GM18499 (cell line): ENCODE measurements at regions not wholly inside any gene's neighbourhood (a gene's known extent, or its start where the extent isn't known, plus 50 kb on each side); places are given as distances from the start of the nearest gene placed in this dataset.

Experiments
- ATAC-seq: cut with Tn5 transposase; IDR thresholded peaks from one replicate; pipeline ENCODE4 v1.9.1; 2021; ENCODE audit warnings: moderate number of reproducible peaks; ENCODE audit not compliant: insufficient read depth, unreplicated experiment

DNA sequence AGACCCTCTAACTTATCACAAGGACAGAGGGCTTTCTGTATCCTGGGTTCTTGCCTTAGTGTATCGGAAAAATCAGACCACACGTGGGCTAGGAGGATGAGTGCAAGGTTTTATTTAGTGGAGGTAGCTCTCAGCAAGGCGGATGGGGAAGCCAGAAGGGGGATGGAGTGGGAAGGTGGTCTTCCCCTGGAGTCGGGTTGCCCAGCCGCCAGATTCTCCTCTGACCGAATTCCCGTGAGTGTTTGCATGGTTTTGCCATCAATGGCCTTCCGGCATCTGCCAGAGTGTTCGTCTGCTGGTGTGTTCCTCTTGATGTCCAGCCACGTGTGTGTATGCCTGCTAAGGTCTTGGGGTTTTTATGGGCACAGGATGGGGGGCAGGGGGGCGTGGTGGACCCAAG is 1335.1 kb upstream of the SPRY2 start:
- ATAC-seq = no peak

GRCh38 chr13:81671064-81671463 is 1330.1 kb upstream of the SPRY2 start:
- no peak for ATAC-seq

GRCh38 chr13:81670048-81670447 is 1329.1 kb upstream of the SPRY2 start:
- no peak for ATAC-seq

GRCh38 chr13:81664872-81665271 is 1323.9 kb upstream of the SPRY2 start:
- no peak for ATAC-seq

DNA sequence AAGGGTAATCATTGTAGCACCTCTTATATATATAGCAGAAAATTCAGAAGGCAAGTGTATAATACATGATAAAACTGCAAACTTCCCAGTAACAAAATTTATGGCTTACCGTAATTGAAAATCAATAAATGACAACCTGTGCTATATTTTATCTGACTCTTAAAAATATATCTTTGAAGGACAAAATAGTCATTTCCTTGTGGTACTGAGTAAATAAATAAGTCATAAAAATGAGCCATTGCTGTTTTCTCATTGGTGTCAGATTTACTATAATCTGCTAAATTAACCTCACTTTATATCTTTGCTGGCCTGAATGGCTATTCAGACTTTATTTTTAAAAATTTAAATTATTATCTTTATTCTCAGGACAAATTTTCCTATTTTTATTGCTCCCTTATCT is 1319.1 kb upstream of the SPRY2 start:
- no peak for ATAC-seq

DNA sequence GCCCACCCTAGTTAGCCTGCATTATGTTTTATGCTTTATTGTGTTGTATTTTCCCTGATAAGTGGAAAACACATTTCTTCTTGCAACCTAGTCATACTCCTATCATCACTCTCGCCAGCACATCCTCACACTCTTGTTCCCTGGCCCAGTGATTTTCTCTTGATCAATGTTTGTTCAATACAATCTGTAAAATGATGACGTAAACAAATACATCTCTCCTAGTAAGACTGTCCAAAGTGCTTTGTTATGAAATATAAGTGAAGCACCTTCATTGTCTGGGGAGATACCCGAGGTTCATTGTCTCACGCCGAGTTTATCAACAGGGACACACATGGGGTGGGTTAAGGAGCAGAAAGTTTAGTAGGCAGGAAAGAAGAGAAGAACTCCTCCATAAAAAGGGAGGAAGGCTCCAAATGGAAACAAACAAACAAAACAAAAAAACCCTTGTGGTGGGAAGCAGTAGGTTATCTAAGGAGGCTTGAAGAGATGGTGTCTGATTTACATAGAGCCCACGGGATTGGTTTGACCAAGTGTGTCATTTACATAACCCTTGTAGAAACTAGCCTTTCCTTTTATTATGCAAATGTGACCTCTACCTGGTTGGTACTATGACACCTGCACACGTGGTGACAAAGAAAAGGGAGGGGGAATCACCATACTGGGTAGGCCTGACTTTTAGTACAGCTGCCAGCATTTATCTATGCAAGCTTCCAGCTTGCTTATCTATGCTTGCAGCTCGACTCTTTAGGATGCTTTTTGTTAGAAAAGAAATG is 1317.9 kb upstream of the SPRY2 start:
- ATAC-seq = no peak

DNA sequence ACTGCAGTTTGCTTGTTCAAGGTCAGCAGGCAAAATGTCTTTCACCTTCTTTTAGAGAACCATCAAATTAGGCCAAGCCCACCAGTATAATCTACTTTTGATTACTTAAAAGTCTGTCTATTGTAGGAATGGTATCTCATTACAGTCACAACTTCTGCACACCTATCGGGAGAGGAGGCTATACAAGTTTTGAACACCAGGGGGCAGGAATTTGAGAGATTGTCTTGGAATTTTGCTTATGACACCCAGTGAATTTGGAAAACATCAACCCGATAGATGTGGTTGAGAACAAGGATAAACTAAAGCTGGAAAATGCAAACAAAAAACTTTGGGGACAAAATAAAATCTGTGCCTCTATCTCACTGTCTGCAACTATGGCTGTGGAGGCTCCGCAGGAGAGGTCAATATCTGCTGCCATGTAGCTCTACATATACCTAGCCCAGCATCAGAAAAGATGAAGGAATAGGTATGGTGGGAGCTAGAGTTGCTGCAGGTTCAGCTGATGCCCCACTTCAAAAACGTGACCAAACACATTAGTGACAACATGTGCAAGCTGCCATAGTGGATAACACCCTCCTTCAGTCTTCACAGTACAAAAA is 1299.2 kb upstream of the SPRY2 start:
- no peak for ATAC-seq

DNA sequence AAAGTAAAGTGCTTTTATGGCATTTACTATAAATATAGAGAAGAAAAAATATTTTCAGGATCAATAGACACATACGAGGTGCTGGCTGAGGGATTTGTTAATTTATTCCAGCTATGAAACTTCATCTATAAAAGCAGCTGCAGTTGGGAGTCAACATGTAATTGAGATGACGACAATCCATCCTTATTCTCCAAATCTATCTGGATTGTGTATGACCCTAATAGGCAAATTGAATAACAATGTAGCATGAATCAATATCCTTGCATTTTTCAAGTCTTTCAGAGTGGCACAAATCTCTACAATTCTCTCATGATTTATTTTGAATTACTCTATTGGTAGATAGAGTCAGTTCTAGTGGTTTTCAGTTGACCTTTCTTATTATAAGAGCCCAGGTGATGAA is 1296.5 kb upstream of the SPRY2 start:
- no peak for ATAC-seq

DNA sequence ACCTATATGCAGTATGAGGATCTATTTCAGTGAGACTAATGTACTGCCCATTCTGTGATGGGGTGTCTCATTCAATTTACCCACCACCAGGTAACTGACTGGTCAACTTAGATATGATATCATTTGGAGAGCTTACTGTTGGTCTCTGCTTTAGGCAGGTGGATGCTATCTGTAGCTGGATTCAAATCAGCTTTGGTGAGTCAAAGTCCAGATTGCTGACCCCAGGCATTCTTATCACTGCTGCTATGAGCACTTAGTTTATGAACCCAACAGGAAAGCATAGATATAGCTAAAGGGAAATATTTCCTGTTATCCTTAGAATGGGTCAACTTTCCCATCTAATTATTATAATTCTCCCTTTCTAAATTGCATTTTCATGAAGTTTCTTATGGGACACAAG is 1295.2 kb upstream of the SPRY2 start:
- no peak for ATAC-seq

DNA sequence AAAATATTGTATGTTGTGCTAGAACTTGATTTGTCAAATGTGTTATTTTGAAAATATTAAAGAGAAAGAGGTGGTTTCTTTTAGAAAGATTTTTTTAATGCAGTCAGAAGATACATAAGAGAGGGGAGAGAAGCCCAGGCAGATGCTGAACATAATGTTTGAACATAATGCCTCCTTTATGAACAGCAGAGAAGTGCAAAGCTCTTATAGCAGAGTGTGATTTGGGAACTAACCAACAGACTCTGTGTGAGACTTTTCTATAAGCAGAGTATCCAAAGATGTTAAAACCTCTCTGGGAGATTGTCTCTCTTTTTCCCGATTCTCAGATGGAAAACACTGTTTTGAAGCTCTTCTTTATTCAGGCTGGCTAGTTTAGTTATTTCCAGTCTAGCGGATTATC is 1274.1 kb upstream of the SPRY2 start:
- no peak for ATAC-seq

DNA sequence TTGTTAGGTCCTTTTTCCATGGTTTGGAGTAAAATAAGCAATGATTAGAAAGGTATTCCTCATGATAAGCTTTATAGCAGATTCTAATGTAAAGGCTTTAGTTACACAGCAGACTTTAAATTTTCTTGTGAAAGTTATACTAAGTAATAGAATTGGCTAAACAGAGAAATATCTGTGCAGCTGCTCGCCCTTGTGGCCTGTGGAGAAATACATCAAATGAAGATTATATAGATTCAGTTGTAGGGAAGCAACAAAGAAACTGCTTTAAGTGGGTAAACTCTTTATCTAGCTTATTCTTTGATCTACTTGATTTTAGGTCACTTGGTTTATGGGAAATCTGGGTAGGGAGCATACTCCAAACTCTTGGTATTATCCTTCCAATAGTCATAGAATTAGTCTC is 1269.7 kb upstream of the SPRY2 start:
- no peak for ATAC-seq

DNA sequence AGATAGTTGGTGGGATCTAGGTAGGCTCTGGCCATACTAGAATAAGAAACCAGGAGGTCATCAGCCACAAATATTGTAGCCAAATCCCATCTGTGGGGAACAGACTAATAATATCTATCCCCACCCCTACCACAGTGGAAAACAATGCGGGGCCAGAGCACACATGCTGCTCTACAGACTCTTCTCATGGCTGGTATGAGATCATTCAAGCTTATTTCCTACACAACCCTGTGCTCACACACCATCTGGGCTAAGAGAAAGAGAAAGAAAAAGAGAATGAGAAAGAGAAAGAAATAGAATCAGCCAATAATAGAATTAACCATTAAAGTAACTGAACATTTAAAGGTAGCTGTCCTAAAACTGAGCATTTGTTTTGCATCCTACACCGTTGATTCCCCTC is 1268.4 kb upstream of the SPRY2 start:
- ATAC-seq = no peak

GRCh38 chr13:81606074-81606473 is 1265.1 kb upstream of the SPRY2 start:
- ATAC-seq = no peak

DNA sequence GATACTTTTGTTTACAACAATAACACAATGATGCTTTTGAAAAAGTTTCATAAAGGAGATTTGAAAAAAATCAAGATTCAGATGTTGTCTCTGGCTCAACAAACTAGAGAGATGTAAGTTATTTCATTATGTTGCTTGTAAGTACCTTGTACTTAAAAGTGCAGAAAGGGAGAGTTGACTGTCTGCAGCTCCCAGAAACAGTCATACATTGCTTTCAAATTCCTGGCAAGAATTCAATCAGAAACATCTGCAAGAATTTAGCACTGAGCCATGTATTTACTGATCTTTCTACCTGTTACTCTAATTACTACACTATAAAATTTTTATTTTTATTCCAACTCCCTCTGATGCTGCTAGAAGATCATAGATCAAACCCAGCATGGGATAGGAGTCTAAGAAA is 1261.3 kb upstream of the SPRY2 start:
- no peak for ATAC-seq

GRCh38 chr13:81597101-81597500 is 1256.2 kb upstream of the SPRY2 start:
- no peak for ATAC-seq

DNA sequence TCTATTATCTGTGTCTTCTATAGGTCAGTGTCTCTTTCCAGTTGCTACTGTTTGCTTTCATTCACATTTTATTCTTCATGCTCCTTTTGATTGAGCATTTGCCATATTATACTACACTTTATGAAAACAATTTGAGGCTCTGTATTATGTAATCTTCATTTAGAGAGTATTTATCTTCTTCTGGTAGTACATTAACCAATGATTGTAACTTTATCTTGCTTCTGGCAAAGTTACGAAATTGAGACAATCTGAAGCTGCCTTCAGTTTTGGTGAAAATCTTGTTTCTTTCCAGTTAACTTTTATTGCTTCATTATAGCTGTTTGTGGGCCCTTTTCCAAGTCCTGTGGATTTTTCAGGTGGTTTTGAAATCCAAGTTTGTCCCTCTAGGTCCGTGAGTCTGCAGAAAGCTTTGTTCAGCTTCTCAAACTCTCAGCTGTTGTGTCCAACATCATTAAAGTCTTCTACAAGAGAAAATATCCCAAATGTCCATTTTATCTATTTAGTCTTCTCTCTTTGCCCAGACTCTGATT is 1255.4 kb upstream of the SPRY2 start:
- no peak for ATAC-seq

DNA sequence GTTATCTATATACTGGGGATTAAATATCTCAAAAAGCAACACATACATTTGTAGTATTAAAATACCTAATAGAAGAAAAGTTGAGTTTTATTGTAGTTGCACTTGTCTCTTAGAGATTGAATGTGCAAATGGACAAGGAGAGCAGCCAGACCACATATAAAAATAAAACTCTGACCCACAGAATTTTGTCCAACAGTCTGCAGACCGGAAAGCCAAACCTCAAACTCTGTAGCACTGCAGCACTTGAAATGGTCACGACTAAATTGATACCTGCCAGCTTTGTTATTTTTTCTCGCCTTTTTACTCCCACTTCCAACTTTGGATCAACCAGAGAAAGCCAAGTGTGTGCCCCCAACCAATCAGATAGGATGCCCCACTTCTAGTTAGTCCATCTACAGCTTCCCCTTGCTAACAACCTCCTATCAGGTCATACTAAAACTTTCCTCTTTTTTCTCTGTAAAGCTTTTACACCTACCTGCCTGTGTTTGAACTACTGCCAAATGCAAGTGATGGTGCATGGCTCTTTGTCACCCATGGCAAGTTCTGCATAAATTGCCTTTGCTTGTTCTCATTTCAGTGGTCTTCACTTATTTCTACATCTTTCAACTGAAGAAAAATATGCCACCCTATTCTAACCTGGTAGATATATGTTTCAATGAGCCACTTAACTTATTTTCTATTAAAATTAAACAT is 1250.7 kb upstream of the SPRY2 start:
- no peak for ATAC-seq

GRCh38 chr13:81582381-81582780 is 1241.5 kb upstream of the SPRY2 start:
- ATAC-seq = no peak

DNA sequence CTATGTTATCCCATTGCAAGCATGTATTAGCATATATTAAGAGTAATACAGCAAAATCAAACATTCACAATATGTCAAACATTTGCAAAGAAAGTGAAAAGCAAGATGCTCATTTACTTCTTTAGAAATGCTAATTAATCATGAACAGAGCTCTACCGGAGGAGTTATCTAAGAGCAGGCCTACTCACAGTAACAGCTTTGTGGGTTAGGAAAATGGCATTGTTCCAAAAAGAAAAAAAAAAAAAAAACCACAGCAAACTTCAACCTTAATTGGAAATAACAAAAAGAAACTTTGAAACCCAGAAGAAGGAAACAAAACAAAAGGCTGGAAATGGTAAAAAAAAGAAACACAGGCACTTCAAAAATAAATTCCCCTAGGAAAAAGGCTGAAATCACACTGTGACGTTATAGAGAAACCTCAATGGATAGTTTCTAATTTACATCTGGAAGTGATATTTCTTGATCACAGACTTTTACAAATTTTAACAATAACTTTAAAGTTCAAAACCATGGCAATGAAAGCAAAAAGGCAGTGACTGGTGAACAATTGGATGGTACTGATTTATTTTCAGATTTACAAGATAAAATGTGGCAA is 1236.8 kb upstream of the SPRY2 start:
- no peak for ATAC-seq

DNA sequence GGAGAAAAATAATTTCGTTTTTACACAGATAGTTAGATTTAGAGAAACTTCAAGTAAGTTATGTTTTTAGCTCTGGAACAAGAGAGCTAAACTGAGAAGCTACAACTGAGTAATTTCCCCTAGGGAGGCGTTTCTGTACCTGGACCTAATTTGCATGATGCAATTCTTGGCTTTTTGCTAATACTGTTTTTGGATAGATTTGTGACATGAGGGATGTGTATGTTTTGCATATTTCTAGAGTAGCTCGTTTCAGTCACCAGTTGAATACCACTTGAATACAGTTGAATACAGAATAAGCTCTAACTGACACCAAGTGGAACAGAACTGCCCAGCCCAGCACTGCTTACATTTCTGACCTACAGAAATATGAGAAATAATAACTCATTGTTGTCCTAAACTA is 1227.9 kb upstream of the SPRY2 start:
- ATAC-seq = no peak

- no peak for ATAC-seq
These were observed 1224.9 kb upstream of the SPRY2 start for GRCh38 chr13:81565849-81566248.
